Osteoblast (primary cell): ENCODE measurements at regions not wholly inside any gene's neighbourhood (a gene's known extent, or its start where the extent isn't known, plus 50 kb on each side); places are given as distances from the start of the nearest gene placed in this dataset.

Source experiments
- DNase-seq: peaks from one replicate; pipeline ENCODE4 v3.0.0; 2011; ENCODE audit warnings: low spot score, mixed read lengths; ENCODE audit not compliant: insufficient read length; ENCODE audit errors: missing footprints
- H2AFZ ChIP-seq: 2 replicates; pipeline ENCODE4 v1.6.0; 2011; ENCODE audit warnings: mild to moderate bottlenecking, low read length
- H3K27ac ChIP-seq: 2 replicates; pipeline ENCODE4 v1.5.1; 2011; ENCODE audit warnings: mild to moderate bottlenecking, low read depth, low read length, moderate library complexity
- H3K27me3 ChIP-seq: 2 replicates; pipeline ENCODE4 v1.6.0; 2012; ENCODE audit warnings: mild to moderate bottlenecking, control low read depth, inconsistent platforms, low read length, moderate library complexity; ENCODE audit not compliant: insufficient read depth
- H3K36me3 ChIP-seq: 2 replicates; pipeline ENCODE4 v1.5.1; 2011; ENCODE audit warnings: mild to moderate bottlenecking, low read length, control low read depth, moderate library complexity; ENCODE audit not compliant: insufficient read depth
- H3K4me1 ChIP-seq: 2 replicates; pipeline ENCODE4 v1.5.1; 2011; ENCODE audit warnings: mild to moderate bottlenecking, low read length, control low read depth, moderate library complexity; ENCODE audit not compliant: insufficient read depth
- H3K4me2 ChIP-seq: 2 replicates; pipeline ENCODE4 v1.6.0; 2011; ENCODE audit warnings: mild to moderate bottlenecking, low read length; ENCODE audit not compliant: insufficient read depth
- H3K4me3 ChIP-seq: fragments of 200-600 bp; sonication (generic); 3 replicates; pipeline ENCODE4 v1.5.1; 2012; ENCODE audit warnings: mild to moderate bottlenecking, low read length, inconsistent platforms; ENCODE audit not compliant: insufficient read depth
- H3K79me2 ChIP-seq: 2 replicates; pipeline ENCODE4 v1.6.0; 2012; ENCODE audit warnings: mild to moderate bottlenecking, low read length, control low read depth, inconsistent platforms; ENCODE audit not compliant: insufficient read depth
- H3K9me3 ChIP-seq: 2 replicates; pipeline ENCODE4 v1.5.1; 2011; ENCODE audit warnings: low read depth, low read length, control low read depth
- H4K20me1 ChIP-seq: 2 replicates; pipeline ENCODE4 v1.6.0; 2012; ENCODE audit warnings: mild to moderate bottlenecking, low read length, control low read depth; ENCODE audit not compliant: insufficient read depth
- TF ChIP-seq, protein P1 (sequence below): IDR thresholded peaks from 2 replicates; pipeline ENCODE4 v1.5.1; 2011; ENCODE audit warnings: mild to moderate bottlenecking, low read depth, low read length, moderate library complexity; ENCODE audit errors: extremely low read depth

DNA sequence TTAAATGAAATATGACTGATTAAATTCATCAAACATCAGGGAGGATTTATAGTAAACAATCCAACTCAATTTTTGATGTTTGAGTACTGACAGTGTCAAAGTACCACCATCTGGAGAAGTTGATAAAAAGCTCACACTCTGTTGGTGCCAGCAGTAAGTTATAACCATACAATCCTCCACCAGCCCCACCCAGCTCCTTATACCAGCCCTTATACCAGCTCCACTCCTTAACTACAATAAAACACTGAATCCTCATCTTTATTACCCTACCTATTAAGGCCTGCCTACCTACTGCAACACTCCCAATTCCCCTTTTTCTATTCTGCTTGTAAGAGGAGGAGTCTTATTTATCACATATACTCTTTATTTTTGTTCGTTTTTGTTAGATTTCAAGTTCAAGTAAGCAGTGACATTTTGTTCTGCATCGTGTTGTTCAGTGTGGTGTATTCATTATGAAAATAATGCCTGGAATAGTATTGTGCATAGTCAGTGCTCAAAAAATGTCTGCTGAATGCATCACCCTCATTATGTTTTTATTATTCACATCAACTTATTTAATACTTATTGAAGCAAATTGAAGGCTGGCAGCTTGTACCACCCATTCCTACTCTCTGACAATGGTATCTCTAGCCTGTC lies 954.7 kb upstream of the ADGRB3 start:
- TF ChIP-seq, protein P1, sequence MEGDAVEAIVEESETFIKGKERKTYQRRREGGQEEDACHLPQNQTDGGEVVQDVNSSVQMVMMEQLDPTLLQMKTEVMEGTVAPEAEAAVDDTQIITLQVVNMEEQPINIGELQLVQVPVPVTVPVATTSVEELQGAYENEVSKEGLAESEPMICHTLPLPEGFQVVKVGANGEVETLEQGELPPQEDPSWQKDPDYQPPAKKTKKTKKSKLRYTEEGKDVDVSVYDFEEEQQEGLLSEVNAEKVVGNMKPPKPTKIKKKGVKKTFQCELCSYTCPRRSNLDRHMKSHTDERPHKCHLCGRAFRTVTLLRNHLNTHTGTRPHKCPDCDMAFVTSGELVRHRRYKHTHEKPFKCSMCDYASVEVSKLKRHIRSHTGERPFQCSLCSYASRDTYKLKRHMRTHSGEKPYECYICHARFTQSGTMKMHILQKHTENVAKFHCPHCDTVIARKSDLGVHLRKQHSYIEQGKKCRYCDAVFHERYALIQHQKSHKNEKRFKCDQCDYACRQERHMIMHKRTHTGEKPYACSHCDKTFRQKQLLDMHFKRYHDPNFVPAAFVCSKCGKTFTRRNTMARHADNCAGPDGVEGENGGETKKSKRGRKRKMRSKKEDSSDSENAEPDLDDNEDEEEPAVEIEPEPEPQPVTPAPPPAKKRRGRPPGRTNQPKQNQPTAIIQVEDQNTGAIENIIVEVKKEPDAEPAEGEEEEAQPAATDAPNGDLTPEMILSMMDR, result no peak
- Histone ChIP-seq H3K36me3 (no peaks in the 10 kb centered on the region), H2AFZ (no peak overlapping the region), H3K4me1 (peaks cover 12% of the 10 kb centered on the region), H3K4me3 (no peak overlapping the region), H3K27me3 (no peaks in the 10 kb centered on the region), H3K9me3 (peaks cover 3% of the 10 kb centered on the region), H3K27ac (peak overlapping the region; percentile 37), H4K20me1 (no peaks in the 10 kb centered on the region), H3K4me2 (no peak overlapping the region), H3K79me2 (no peaks in the 10 kb centered on the region)
- no peak for DNase-seq

DNA sequence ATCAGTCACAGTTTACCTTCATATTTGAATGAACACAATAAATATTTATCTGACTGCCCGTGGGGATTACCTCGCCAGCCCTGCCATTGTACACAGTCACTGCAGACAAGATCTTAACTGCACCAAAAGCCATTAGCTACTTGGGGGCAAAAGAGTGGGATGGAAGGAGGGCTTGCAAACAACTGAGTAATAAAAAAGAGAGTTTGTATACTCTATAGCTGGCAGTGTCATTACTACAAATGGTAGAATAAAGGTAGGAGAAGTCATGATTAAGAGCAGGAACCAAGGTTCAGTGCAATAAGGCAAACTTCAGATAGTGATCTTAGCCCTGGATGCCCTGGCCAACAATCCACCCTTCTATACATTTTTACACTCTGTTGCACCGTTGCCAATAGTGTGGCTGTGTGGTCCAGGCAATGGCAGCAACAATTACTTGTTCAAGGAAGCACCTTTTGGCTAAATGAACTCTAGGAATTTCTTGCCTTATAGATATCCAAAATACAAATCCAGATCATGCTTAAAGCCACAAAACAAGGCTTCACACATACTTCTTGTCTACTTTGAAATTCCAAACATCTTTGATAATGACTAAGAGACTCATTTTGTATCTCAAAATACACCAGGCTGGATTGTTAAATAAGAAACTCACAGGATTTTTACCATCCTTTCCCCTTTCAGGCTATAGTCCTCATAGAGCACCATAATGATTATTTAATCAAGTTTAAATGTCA lies 955.4 kb upstream of the ADGRB3 start:
- DNase-seq, result no peak
- Histone ChIP-seq H3K4me3 (no peak overlapping the region), H3K27me3 (no peaks in the 10 kb centered on the region), H4K20me1 (no peaks in the 10 kb centered on the region), H2AFZ (no peak overlapping the region), H3K27ac (no peak overlapping the region), H3K9me3 (peaks cover 3% of the 10 kb centered on the region), H3K4me2 (no peak overlapping the region), H3K79me2 (no peaks in the 10 kb centered on the region), H3K4me1 (peaks cover 12% of the 10 kb centered on the region), H3K36me3 (no peaks in the 10 kb centered on the region)
- TF ChIP-seq, protein P1, result no peak

DNA sequence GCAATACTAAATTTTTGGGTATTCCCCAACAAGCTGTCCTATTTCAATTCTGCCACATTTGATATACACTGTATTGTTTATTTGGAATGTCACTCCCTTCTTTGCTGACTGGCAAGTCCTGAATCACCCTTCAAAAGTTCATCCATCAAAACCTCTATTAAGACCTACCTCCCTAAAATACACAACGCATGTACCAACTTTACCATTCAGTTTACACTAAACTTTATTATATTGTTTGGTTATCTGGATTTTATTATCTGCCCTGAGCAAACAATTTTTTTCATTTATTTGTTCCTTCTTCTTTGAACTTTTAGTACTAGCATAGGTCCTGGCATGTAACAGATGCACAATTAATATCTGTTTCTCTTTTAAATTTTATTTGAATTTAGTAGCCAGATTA lies 958.2 kb upstream of the ADGRB3 start:
- no peaks in the 10 kb centered on the region for H4K20me1 ChIP-seq
- peaks cover 3% of the 10 kb centered on the region for H3K9me3 ChIP-seq
- peaks cover 4% of the 10 kb centered on the region for H3K4me1 ChIP-seq
- no peak overlapping the region for H3K27ac ChIP-seq
- H2AFZ ChIP-seq, result no peak overlapping the region
- no peak overlapping the region for H3K4me3 ChIP-seq
- no peak overlapping the region for H3K4me2 ChIP-seq
- DNase-seq, result no peak
- no peaks in the 10 kb centered on the region for H3K36me3 ChIP-seq
- TF ChIP-seq, protein P1, result no peak
- H3K79me2 ChIP-seq, result no peaks in the 10 kb centered on the region
- H3K27me3 ChIP-seq, result no peaks in the 10 kb centered on the region

DNA sequence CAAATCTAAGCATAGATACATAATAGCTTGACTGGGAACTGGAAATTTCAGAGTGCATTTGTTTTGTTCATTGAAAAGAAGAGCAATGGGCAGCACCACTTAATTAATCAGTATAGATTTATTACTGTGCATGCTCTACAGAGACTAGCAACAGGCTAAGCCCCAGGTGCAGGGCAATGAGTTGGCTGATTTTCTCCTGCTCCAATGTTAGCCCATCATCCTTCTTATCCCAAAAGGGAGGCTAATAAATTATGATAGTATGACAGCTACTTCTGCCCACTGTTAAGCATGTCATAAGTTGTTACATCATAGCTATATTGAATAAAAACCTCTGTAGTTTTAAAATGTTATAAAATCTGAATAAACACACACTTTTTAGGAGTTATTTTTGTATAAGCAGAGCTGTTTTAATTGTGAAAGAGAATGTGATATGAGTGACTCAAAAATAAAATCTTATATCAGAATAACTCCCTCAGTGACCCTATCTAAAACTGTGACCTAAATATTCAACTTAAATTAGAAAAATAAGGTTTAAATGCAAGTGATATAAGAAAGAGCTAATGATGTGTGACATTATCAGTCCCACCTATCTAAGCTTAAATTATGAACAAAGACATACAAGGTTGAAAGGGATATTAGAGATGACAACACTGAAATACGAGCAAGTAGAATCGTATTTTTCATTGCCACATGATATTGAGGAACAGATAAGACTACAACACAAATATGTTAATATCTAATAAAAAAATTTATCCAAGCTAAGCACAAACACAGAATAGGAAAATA lies 967.3 kb upstream of the ADGRB3 start:
- no peak overlapping the region for H2AFZ ChIP-seq
- H4K20me1 ChIP-seq, result no peaks in the 10 kb centered on the region
- TF ChIP-seq, protein P1, result no peak
- no peaks in the 10 kb centered on the region for H3K9me3 ChIP-seq
- no peak overlapping the region for H3K4me2 ChIP-seq
- no peaks in the 10 kb centered on the region for H3K4me1 ChIP-seq
- no peaks in the 10 kb centered on the region for H3K27me3 ChIP-seq
- H3K79me2 ChIP-seq, result no peaks in the 10 kb centered on the region
- DNase-seq, result no peak
- no peak overlapping the region for H3K4me3 ChIP-seq
- no peak overlapping the region for H3K27ac ChIP-seq
- H3K36me3 ChIP-seq, result no peaks in the 10 kb centered on the region
